ENCODE measurements at regions not wholly inside any gene's neighbourhood (a gene's known extent, or its start where the extent isn't known, plus 50 kb on each side); places are given as distances from the start of the nearest gene placed in this dataset.

- TF ChIP-seq ZFP36 (IDR thresholded peaks at IDR 0.05; ENCODE audit: borderline replicate concordance, low read depth, low read length, partially characterized antibody) = no peak
- no peak for TF ChIP-seq ETV5 (CRISPR knock-in tag; IDR thresholded peaks at IDR 0.05; ENCODE audit: borderline replicate concordance)
- no peak for TF ChIP-seq ZNF782 (CRISPR knock-in tag; IDR thresholded peaks at IDR 0.05; ENCODE audit: borderline replicate concordance)
- no peak for TF ChIP-seq ZNF432 (CRISPR knock-in tag; IDR thresholded peaks at IDR 0.05; ENCODE audit: borderline replicate concordance)
- TF ChIP-seq ZNF501 (CRISPR knock-in tag; IDR thresholded peaks at IDR 0.05) = no peak
- TF ChIP-seq, protein P1, sequence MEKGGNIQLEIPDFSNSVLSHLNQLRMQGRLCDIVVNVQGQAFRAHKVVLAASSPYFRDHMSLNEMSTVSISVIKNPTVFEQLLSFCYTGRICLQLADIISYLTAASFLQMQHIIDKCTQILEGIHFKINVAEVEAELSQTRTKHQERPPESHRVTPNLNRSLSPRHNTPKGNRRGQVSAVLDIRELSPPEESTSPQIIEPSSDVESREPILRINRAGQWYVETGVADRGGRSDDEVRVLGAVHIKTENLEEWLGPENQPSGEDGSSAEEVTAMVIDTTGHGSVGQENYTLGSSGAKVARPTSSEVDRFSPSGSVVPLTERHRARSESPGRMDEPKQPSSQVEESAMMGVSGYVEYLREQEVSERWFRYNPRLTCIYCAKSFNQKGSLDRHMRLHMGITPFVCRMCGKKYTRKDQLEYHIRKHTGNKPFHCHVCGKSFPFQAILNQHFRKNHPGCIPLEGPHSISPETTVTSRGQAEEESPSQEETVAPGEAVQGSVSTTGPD (CRISPR knock-in tag; IDR thresholded peaks at IDR 0.05) = no peak
- TF ChIP-seq, protein P2, sequence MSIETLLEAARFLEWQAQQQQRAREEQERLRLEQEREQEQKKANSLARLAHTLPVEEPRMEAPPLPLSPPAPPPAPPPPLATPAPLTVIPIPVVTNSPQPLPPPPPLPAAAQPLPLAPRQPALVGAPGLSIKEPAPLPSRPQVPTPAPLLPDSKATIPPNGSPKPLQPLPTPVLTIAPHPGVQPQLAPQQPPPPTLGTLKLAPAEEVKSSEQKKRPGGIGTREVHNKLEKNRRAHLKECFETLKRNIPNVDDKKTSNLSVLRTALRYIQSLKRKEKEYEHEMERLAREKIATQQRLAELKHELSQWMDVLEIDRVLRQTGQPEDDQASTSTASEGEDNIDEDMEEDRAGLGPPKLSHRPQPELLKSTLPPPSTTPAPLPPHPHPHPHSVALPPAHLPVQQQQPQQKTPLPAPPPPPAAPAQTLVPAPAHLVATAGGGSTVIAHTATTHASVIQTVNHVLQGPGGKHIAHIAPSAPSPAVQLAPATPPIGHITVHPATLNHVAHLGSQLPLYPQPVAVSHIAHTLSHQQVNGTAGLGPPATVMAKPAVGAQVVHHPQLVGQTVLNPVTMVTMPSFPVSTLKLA (IDR thresholded peaks at IDR 0.05) = no peak
- TF ChIP-seq EHMT2 (IDR thresholded peaks at IDR 0.05; ENCODE audit: borderline replicate concordance, low read depth, low read length) = no peak
- TF ChIP-seq GABPA (IDR thresholded peaks at IDR 0.05; ENCODE audit: low read depth, low read length) = no peak
- no peak for TF ChIP-seq GABPA (CRISPR knock-in tag; IDR thresholded peaks at IDR 0.05; ENCODE audit: low read depth)
Observed at GRCh38 chr20:7770578-7770977, 169.7 kb downstream of the HAO1 start.
